ENCODE measurements at regions not wholly inside any gene's neighbourhood (a gene's known extent, or its start where the extent isn't known, plus 50 kb on each side); places are given as distances from the start of the nearest gene placed in this dataset.

DNA sequence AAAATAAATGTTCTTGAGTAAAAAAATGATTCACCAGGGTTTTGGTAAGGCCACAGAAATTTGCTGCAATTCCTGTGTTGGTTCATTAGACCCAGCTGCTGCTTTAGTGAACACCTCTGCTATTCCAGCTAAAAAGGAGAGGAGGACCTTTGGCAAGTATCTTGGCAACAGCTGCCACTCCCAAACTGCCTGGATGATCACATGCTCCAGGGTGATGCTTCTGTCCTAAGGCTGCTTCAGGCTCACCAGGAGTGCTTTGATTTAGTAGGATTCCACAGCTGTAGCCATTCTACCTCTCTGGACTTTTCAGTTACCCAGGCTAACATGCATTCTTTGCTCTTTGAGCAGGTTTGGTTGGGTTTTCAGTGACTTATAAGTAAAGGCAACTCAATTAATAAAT, 82.6 kb upstream of the NPVF start:
- H3K27ac ChIP-seq = no peak overlapping the region
- DNase-seq (ENCODE audit: low read depth, low spot score) = no peak
- no peak overlapping the region for H3K9ac ChIP-seq (ENCODE audit: insufficient read length)
- no peak overlapping the region for H3K4me3 ChIP-seq
- no peaks in the 10 kb centered on the region for H3K9me3 ChIP-seq (ENCODE audit: low read depth, low read length)
- no peak for TF ChIP-seq FOXP2 (optimal IDR thresholded peaks at IDR 0.05; ENCODE audit: control extremely low read depth, extremely low read length, insufficient read depth)
- no peak for TF ChIP-seq EZH2 (IDR thresholded peaks at IDR 0.05)
- no peak for TF ChIP-seq POLR2AphosphoS5 (IDR thresholded peaks at IDR 0.05; ENCODE audit: borderline replicate concordance, low read depth, low read length)
- no peaks in the 10 kb centered on the region for H3K36me3 ChIP-seq (ENCODE audit: insufficient read depth, low read length)

DNA sequence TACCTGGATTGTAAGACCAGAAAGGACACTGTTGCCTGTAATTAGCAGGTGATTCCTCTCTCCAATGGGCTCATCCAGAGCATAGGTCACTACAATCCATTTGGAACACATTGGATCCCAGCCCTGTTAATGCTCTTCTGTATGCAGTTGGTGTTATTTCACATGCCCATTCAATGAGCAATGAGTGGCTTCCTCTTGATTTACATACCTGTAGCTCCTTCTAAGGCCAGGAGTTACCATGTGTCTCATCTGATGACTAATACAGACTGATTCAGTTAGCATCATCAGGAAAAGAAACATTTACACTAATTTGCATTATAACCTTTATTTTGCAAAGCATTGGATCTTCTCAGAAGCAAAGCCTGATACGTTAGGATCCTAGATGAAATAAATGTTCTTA, 83.1 kb upstream of the NPVF start:
- Histone ChIP-seq H3K9me3 (ENCODE audit: low read depth, low read length) (no peaks in the 10 kb centered on the region), H3K9ac (ENCODE audit: insufficient read length) (no peak overlapping the region), H3K4me3 (no peak overlapping the region), H3K36me3 (ENCODE audit: insufficient read depth, low read length) (no peaks in the 10 kb centered on the region), H3K27ac (no peak overlapping the region)
- no peak for DNase-seq (ENCODE audit: low read depth, low spot score)
- no peak for TF ChIP-seq EZH2 (IDR thresholded peaks at IDR 0.05)
- no peak for TF ChIP-seq FOXP2 (optimal IDR thresholded peaks at IDR 0.05; ENCODE audit: control extremely low read depth, extremely low read length, insufficient read depth)
- no peak for TF ChIP-seq POLR2AphosphoS5 (IDR thresholded peaks at IDR 0.05; ENCODE audit: borderline replicate concordance, low read depth, low read length)

DNA sequence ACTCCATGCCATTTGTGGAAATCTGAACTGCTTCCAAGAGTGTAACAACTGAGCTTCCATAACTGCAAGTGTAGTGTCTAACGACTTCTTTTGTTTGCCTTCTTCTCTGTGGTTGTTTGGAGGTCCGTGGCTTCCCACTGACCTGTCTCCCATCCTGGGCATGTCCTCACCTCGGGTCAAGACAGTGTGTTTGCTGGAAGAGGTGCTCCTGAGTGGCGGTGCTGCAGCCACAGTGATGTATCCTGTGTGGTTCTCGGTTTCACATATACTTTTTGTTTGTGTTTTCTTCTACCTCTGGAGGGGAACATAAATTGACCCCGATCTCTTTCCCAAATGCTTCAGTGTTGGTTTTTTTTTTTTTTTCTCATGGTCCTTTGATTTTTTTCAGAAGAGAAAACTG, 84.7 kb upstream of the NPVF start:
- no peaks in the 10 kb centered on the region for H3K36me3 ChIP-seq (ENCODE audit: insufficient read depth, low read length)
- no peak for DNase-seq (ENCODE audit: low read depth, low spot score)
- H3K27ac ChIP-seq = no peak overlapping the region
- no peak for TF ChIP-seq EZH2 (IDR thresholded peaks at IDR 0.05)
- TF ChIP-seq POLR2AphosphoS5 (IDR thresholded peaks at IDR 0.05; ENCODE audit: borderline replicate concordance, low read depth, low read length) = no peak
- TF ChIP-seq FOXP2 (optimal IDR thresholded peaks at IDR 0.05; ENCODE audit: control extremely low read depth, extremely low read length, insufficient read depth) = no peak
- no peak overlapping the region for H3K4me3 ChIP-seq
- no peak overlapping the region for H3K9ac ChIP-seq (ENCODE audit: insufficient read length)
- H3K9me3 ChIP-seq (ENCODE audit: low read depth, low read length) = no peaks in the 10 kb centered on the region

DNA sequence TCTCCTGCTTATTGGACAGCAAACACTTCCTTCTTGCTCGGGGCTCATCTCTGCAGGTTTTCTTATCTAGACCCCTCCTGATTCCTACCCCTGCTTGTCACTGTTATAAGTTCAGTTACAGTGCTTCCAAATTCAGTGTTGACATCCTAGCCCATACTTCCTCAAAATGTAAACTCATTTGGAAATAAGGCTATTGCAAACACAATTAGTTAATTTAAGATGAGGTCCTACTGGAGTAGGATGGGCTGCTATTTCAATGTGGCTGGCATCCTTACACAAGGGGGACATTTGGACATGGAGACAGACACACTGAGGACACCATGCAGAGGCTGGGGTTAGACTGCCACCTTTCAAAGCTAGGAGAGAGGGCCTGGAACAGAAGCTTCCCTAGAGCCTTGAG, 85.2 kb upstream of the NPVF start:
- H3K27ac ChIP-seq = no peak overlapping the region
- H3K36me3 ChIP-seq (ENCODE audit: insufficient read depth, low read length) = no peaks in the 10 kb centered on the region
- H3K9me3 ChIP-seq (ENCODE audit: low read depth, low read length) = no peaks in the 10 kb centered on the region
- H3K4me3 ChIP-seq = no peak overlapping the region
- TF ChIP-seq FOXP2 (optimal IDR thresholded peaks at IDR 0.05; ENCODE audit: control extremely low read depth, extremely low read length, insufficient read depth) (no peak), POLR2AphosphoS5 (IDR thresholded peaks at IDR 0.05; ENCODE audit: borderline replicate concordance, low read depth, low read length) (no peak), EZH2 (IDR thresholded peaks at IDR 0.05) (no peak)
- no peak overlapping the region for H3K9ac ChIP-seq (ENCODE audit: insufficient read length)
- DNase-seq (ENCODE audit: low read depth, low spot score) = no peak

GRCh38 chr7:25314094-25314730, 85.9 kb upstream of the NPVF start:
- Histone ChIP-seq H3K9me3 (ENCODE audit: low read depth, low read length) (no peaks in the 10 kb centered on the region), H3K27ac (no peak overlapping the region), H3K36me3 (ENCODE audit: insufficient read depth, low read length) (no peaks in the 10 kb centered on the region), H3K9ac (ENCODE audit: insufficient read length) (no peak overlapping the region), H3K4me3 (no peak overlapping the region)
- TF ChIP-seq FOXP2 (optimal IDR thresholded peaks at IDR 0.05; ENCODE audit: control extremely low read depth, extremely low read length, insufficient read depth) = no peak
- DNase-seq (ENCODE audit: low read depth, low spot score) = no peak

- no peaks in the 10 kb centered on the region for H3K9me3 ChIP-seq (ENCODE audit: low read depth, low read length)
- H3K36me3 ChIP-seq (ENCODE audit: insufficient read depth, low read length) = no peaks in the 10 kb centered on the region
- TF ChIP-seq EZH2 (IDR thresholded peaks at IDR 0.05) (no peak), POLR2AphosphoS5 (IDR thresholded peaks at IDR 0.05; ENCODE audit: borderline replicate concordance, low read depth, low read length) (no peak), FOXP2 (optimal IDR thresholded peaks at IDR 0.05; ENCODE audit: control extremely low read depth, extremely low read length, insufficient read depth) (no peak)
- H3K4me3 ChIP-seq = no peak overlapping the region
- no peak overlapping the region for H3K9ac ChIP-seq (ENCODE audit: insufficient read length)
- no peak for DNase-seq (ENCODE audit: low read depth, low spot score)
- H3K27ac ChIP-seq = no peak overlapping the region
Measured at GRCh38 chr7:25314731-25315267, 86.5 kb upstream of the NPVF start.

GRCh38 chr7:25316366-25316765, 88.1 kb upstream of the NPVF start:
- Histone ChIP-seq H3K9ac (ENCODE audit: insufficient read length) (no peak overlapping the region), H3K36me3 (ENCODE audit: insufficient read depth, low read length) (no peaks in the 10 kb centered on the region), H3K4me3 (no peak overlapping the region), H3K27ac (no peak overlapping the region), H3K9me3 (ENCODE audit: low read depth, low read length) (no peaks in the 10 kb centered on the region)
- no peak for TF ChIP-seq FOXP2 (optimal IDR thresholded peaks at IDR 0.05; ENCODE audit: control extremely low read depth, extremely low read length, insufficient read depth)
- TF ChIP-seq EZH2 (IDR thresholded peaks at IDR 0.05) = no peak
- TF ChIP-seq POLR2AphosphoS5 (IDR thresholded peaks at IDR 0.05; ENCODE audit: borderline replicate concordance, low read depth, low read length) = no peak
- no peak for DNase-seq (ENCODE audit: low read depth, low spot score)

GRCh38 chr7:25318047-25318446, 89.8 kb upstream of the NPVF start:
- Histone ChIP-seq H3K4me3 (no peak overlapping the region), H3K9ac (ENCODE audit: insufficient read length) (no peak overlapping the region), H3K36me3 (ENCODE audit: insufficient read depth, low read length) (no peaks in the 10 kb centered on the region), H3K27ac (no peak overlapping the region), H3K9me3 (ENCODE audit: low read depth, low read length) (no peaks in the 10 kb centered on the region)
- no peak for DNase-seq (ENCODE audit: low read depth, low spot score)
- no peak for TF ChIP-seq POLR2AphosphoS5 (IDR thresholded peaks at IDR 0.05; ENCODE audit: borderline replicate concordance, low read depth, low read length)
- TF ChIP-seq EZH2 (IDR thresholded peaks at IDR 0.05) = no peak
- no peak for TF ChIP-seq FOXP2 (optimal IDR thresholded peaks at IDR 0.05; ENCODE audit: control extremely low read depth, extremely low read length, insufficient read depth)

GRCh38 chr7:25319707-25320106, 91.4 kb upstream of the NPVF start:
- Histone ChIP-seq H3K27ac (no peak overlapping the region), H3K9ac (ENCODE audit: insufficient read length) (no peak overlapping the region), H3K9me3 (ENCODE audit: low read depth, low read length) (no peaks in the 10 kb centered on the region), H3K36me3 (ENCODE audit: insufficient read depth, low read length) (no peaks in the 10 kb centered on the region), H3K4me3 (no peak overlapping the region)
- no peak for TF ChIP-seq POLR2AphosphoS5 (IDR thresholded peaks at IDR 0.05; ENCODE audit: borderline replicate concordance, low read depth, low read length)
- no peak for TF ChIP-seq FOXP2 (optimal IDR thresholded peaks at IDR 0.05; ENCODE audit: control extremely low read depth, extremely low read length, insufficient read depth)
- TF ChIP-seq EZH2 (IDR thresholded peaks at IDR 0.05) = no peak
- no peak for DNase-seq (ENCODE audit: low read depth, low spot score)

Measured in SK-N-MC (cell line).